ENCODE measurements at regions not wholly inside any gene's neighbourhood (a gene's known extent, or its start where the extent isn't known, plus 50 kb on each side); places are given as distances from the start of the nearest gene placed in this dataset.

- no peak overlapping the region for H3K4me3 ChIP-seq (replicated peaks in 1 of 3; ENCODE audit: insufficient read depth in 1 of 3, low read depth in 1 of 3, low read length in 3 of 3)
- no peak overlapping the region for H3K4me2 ChIP-seq (ENCODE audit: insufficient read depth, low read length)
- no peaks in the 10 kb centered on the region for H4K20me1 ChIP-seq (replicated peaks; ENCODE audit: control insufficient read depth, extremely low read depth, insufficient read depth, low read length)
- TF ChIP-seq MAX (IDR thresholded peaks at IDR 0.05; ENCODE audit: insufficient read depth, insufficient read length) (no peak), POLR2A (IDR thresholded peaks at IDR 0.05; ENCODE audit: low read depth, low read length) (no peak), FOS (IDR thresholded peaks at IDR 0.05; ENCODE audit: borderline replicate concordance, insufficient read depth, low read length) (no peak)
- FAIRE-seq, result no peak
- DNase-seq (ENCODE audit: low read depth, low spot score), result no peak
- intact Hi-C loops (cut with micrococcal nuclease), result no loop called here
- no peak overlapping the region for H3K27ac ChIP-seq (ENCODE audit: insufficient read depth, low read depth, low read length)
- CTCF ChIA-PET, result no interaction called here
- no peak overlapping the region for H2AFZ ChIP-seq (ENCODE audit: low read depth, low read length)
- H3K36me3 ChIP-seq (ENCODE audit: control insufficient read depth in 2 of 2, extremely low read depth in 1 of 2, insufficient read depth in 2 of 2, low read length in 2 of 2), result no peaks in the 10 kb centered on the region
- H3K9me1 ChIP-seq (replicated peaks; ENCODE audit: control insufficient read depth, extremely low read depth, insufficient read depth, low read length), result no peaks in the 10 kb centered on the region
- H3K4me1 ChIP-seq (ENCODE audit: control insufficient read depth, extremely low read depth, insufficient read depth, low read length), result no peaks in the 10 kb centered on the region
- H3K27me3 ChIP-seq (ENCODE audit: control insufficient read depth in 2 of 2, insufficient read depth in 2 of 2, low read length in 2 of 2), result no peaks in the 10 kb centered on the region
- no peak overlapping the region for H3K9ac ChIP-seq (replicated peaks; ENCODE audit: extremely low read depth, insufficient read depth, low read length)
- no TSS peak for BruUV-seq (replicated peaks)
- peaks cover 2% of the 10 kb centered on the region for H3K9me3 ChIP-seq (replicated peaks; ENCODE audit: control insufficient read depth, insufficient read depth, low read length)
- POLR2A ChIA-PET, result no interaction called here
- dilution Hi-C loops (cut with MboI; ENCODE audit: extremely low pct_ligation_motif_present, low sequenced_read_pairs), result no loop called here
- H3K79me2 ChIP-seq (ENCODE audit: control insufficient read depth, insufficient read depth, low read length), result no peaks in the 10 kb centered on the region
These were observed 558.6 kb upstream of the HS6ST1 start for GRCh38 chr2:128876986-128877983.

DNA sequence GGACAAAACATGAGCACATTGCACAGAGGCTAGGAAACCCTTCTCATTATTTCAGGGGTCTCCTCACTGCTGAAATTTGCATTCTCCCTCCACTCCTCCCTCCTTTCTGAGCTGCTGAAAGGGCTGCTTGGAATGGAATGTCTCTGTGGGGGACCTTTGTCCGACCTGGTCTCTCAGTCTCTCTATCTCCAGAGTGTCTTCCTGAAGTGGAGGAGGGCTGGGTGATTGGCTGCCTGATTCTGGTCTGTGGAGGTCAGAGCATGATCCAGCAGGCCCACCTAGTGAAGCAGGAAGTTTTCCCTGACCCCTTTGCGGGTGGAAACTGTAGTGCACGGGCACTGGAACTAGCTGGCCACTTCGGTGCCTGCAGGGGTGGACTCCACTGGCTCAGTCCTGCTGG, 560.5 kb upstream of the HS6ST1 start:
- Histone ChIP-seq H3K27me3 (ENCODE audit: control insufficient read depth in 2 of 2, insufficient read depth in 2 of 2, low read length in 2 of 2) (no peaks in the 10 kb centered on the region), H3K9me1 (replicated peaks; ENCODE audit: control insufficient read depth, extremely low read depth, insufficient read depth, low read length) (no peaks in the 10 kb centered on the region), H3K36me3 (ENCODE audit: control insufficient read depth in 2 of 2, extremely low read depth in 1 of 2, insufficient read depth in 2 of 2, low read length in 2 of 2) (no peaks in the 10 kb centered on the region), H3K79me2 (ENCODE audit: control insufficient read depth, insufficient read depth, low read length) (no peaks in the 10 kb centered on the region), H3K27ac (ENCODE audit: insufficient read depth, low read depth, low read length) (no peak overlapping the region), H3K9ac (replicated peaks; ENCODE audit: extremely low read depth, insufficient read depth, low read length) (no peak overlapping the region), H3K4me3 (replicated peaks in 1 of 3; ENCODE audit: insufficient read depth in 1 of 3, low read depth in 1 of 3, low read length in 3 of 3) (no peak overlapping the region), H3K4me1 (ENCODE audit: control insufficient read depth, extremely low read depth, insufficient read depth, low read length) (no peaks in the 10 kb centered on the region), H3K9me3 (replicated peaks; ENCODE audit: control insufficient read depth, insufficient read depth, low read length) (peaks cover 2% of the 10 kb centered on the region), H4K20me1 (replicated peaks; ENCODE audit: control insufficient read depth, extremely low read depth, insufficient read depth, low read length) (no peaks in the 10 kb centered on the region), H3K4me2 (ENCODE audit: insufficient read depth, low read length) (no peak overlapping the region), H2AFZ (ENCODE audit: low read depth, low read length) (no peak overlapping the region)
- POLR2A ChIA-PET, result no interaction called here
- no peak for FAIRE-seq
- no TSS peak for BruUV-seq (replicated peaks)
- dilution Hi-C loops (cut with MboI; ENCODE audit: extremely low pct_ligation_motif_present, low sequenced_read_pairs), result no loop called here
- DNase-seq (ENCODE audit: low read depth, low spot score), result no peak
- CTCF ChIA-PET, result no interaction called here
- TF ChIP-seq MYC (IDR thresholded peaks at IDR 0.05; ENCODE audit: low read depth, low read length) (no peak), GATA2 (IDR thresholded peaks at IDR 0.05; ENCODE audit: insufficient read depth, insufficient read length, low read depth, low read length) (no peak), EZH2 (IDR thresholded peaks at IDR 0.05; ENCODE audit: borderline replicate concordance, low read depth, low read length, severe bottlenecking) (no peak), MAX (IDR thresholded peaks at IDR 0.05; ENCODE audit: insufficient read depth, insufficient read length) (no peak), FOS (IDR thresholded peaks at IDR 0.05; ENCODE audit: borderline replicate concordance, insufficient read depth, low read length) (no peak)
- intact Hi-C loops (cut with micrococcal nuclease), result no loop called here
